ENCODE measurements at regions not wholly inside any gene's neighbourhood (a gene's known extent, or its start where the extent isn't known, plus 50 kb on each side); places are given as distances from the start of the nearest gene placed in this dataset.

DNA sequence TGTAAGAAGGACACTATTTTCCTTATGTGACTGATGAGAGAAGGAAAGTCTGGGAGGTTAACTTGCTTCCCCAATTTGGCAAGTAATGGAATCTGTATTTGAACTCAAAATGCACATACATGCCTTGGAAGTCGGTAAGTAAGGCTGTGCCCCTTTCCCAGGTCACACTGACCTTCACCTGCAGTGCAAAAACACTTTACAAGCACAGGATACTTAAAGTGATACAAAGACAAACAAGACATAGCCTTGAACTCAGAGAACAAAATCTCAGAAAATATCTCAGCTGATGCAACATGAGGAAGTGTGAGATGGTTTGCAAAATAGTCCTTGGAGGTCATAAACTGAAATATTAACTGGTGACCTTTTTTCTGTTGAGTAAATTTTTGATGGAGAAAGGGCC is 251.1 kb downstream of the RAB38 start:
- no peak for TF ChIP-seq POLR2A (IDR thresholded peaks at IDR 0.05)
- TF ChIP-seq, protein P1, sequence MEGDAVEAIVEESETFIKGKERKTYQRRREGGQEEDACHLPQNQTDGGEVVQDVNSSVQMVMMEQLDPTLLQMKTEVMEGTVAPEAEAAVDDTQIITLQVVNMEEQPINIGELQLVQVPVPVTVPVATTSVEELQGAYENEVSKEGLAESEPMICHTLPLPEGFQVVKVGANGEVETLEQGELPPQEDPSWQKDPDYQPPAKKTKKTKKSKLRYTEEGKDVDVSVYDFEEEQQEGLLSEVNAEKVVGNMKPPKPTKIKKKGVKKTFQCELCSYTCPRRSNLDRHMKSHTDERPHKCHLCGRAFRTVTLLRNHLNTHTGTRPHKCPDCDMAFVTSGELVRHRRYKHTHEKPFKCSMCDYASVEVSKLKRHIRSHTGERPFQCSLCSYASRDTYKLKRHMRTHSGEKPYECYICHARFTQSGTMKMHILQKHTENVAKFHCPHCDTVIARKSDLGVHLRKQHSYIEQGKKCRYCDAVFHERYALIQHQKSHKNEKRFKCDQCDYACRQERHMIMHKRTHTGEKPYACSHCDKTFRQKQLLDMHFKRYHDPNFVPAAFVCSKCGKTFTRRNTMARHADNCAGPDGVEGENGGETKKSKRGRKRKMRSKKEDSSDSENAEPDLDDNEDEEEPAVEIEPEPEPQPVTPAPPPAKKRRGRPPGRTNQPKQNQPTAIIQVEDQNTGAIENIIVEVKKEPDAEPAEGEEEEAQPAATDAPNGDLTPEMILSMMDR (IDR thresholded peaks at IDR 0.05), result no peak
